GM12892 (cell line): ENCODE measurements at regions not wholly inside any gene's neighbourhood (a gene's known extent, or its start where the extent isn't known, plus 50 kb on each side); places are given as distances from the start of the nearest gene placed in this dataset.

Experiments
- DNase-seq: peaks from one replicate; pipeline ENCODE4 v3.0.0; 2011; ENCODE audit not compliant: insufficient read length
- FAIRE-seq: peaks from 2 replicates; lab custom pipeline; 2011; peaks lifted over from hg19 to GRCh38; lab: Jason Lieb, UNC
- POLR2A ChIP-seq: IDR thresholded peaks from 2 replicates; pipeline ENCODE4 v1.6.1; 2011; ENCODE audit warnings: low read depth, low read length, control low read depth
- POLR2AphosphoS5 ChIP-seq: IDR thresholded peaks from 2 replicates; pipeline ENCODE4 v1.6.1; 2011; ENCODE audit warnings: low read depth, low read length, control low read depth
- TAF1 ChIP-seq: IDR thresholded peaks from 2 replicates; pipeline ENCODE4 v1.6.1; 2011; ENCODE audit warnings: low read depth, mild to moderate bottlenecking, control low read depth, low read length, borderline replicate concordance

DNA sequence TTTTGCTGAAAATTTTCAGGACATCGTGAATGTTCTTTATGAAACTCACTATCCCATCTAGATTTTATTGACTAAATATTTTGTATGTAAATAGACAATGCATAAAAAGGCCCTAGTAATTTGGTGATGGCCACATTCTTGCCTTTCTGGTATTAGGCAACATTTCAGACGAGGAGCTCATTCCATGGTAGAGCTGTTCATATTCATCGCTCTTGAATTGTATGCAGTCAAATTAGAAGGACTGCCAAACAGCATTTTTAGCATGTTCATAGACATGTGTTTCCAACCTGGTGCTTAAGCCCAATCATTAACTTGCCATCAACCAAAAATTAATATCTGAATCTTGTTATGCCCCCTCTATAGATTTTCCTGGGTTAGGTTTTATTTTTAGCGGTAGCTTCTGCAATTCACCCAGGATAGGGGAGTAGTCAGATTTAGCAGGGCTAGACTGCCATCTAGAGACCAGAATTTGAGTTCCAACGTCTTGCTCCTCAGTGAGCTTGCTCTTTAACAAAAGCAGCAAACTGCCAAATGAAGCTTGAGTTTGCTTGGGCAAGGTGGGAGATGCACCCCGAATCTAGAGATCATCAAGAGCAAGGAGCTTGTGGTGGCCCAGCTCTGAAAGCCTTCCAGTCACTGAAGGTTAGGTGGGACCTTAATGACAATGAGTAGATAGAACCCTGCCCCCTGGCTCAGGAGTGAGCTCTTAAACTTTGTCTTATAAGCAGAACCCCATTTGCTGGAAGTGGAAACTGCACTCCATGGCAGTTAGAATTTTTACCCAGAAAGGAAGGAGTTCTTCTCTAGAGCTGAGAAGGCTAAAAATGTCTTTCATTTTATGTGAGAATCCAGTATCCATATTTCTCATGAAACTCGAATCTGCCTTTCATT lies 456.2 kb downstream of the RASEF start:
- no peak for FAIRE-seq

DNA sequence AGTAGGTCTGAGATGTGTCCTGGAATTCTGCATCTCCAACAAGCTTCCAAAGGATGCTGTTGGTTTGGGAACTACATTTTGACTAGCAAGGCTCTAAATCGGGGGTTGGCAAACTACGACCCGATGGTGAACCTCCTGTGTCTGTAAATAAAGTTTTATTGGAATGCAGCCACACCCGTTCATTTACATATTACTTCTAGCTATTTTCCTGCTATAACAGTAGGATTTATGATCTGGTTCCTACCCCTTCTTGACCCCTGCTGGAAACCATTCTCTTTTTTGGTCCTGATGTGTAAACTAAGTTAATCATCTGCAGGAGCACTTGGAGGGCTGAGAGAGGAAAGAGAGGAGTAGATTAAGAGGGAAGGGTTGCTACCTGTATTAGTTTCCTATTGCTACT lies 454.5 kb downstream of the RASEF start:
- DNase-seq (no peak), FAIRE-seq (no peak)
- no peak for TF ChIP-seq TAF1
- TF ChIP-seq POLR2AphosphoS5 = no peak
- TF ChIP-seq POLR2A = no peak

More for the DNA sequence above, 456.2 kb downstream of the RASEF start:
- TF ChIP-seq TAF1 (no peak), POLR2A (no peak), POLR2AphosphoS5 (no peak)
- DNase-seq = no peak

DNA sequence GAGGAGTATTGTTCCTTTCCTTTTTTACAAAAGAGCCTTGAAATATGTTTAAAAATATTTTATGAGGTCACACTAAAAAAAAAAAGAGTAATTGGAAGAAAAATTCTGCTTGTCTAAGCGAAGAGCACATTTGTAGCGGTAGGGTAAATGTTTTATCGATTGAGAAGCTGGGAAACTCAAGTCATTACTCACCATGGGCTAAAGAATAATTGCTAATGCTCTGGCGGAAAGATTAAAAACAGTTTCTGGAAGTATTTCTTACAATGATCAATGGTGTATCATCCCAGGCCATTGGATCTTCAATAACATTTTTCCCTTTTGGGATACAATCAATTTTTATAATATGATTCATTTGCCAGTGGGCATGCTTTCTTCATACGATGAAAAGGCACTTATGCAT lies 450.0 kb downstream of the RASEF start:
- FAIRE-seq (no peak), DNase-seq (no peak)
- TF ChIP-seq TAF1 (no peak), POLR2A (no peak), POLR2AphosphoS5 (no peak)

DNA sequence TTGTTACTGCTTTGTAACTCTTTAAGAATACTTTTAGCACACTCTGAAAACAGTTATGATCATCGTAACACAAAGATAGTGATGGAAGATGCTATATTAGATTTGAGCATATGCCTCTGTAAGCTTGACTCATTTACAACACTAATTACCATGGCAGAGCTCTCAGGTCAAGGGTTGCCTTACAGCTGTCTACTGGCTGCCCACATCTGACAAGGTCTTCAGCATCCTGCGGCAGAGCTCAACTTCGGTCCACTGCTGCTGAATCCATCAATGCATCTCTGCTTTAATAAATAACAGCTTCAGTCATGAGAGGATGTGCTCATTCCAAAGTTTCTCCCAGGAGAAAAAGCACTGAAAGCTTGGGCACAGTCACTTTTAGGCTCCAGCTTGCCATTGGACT lies 449.4 kb downstream of the RASEF start:
- FAIRE-seq = no peak
- TF ChIP-seq POLR2A (no peak), TAF1 (no peak), POLR2AphosphoS5 (no peak)
- DNase-seq = no peak

DNA sequence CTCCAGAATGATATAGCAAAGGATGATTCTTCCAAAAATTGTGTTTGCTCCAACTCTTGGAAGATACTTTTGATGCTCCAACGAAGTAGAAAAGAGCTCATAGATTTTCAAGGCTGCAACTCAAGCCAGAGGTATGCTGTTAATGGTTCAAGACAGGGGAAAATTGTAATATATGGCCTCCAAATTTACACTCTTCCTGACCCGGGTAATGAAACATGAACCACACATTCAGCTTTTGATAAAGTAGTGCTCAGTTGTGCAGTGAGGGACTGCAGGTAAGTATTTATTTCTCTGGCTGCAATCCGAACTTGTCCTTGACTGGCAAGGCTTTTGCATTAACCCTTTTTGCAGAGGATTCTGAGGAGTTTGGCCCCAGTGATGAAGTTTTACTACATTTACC lies 446.4 kb downstream of the RASEF start:
- no peak for DNase-seq
- no peak for FAIRE-seq
- TF ChIP-seq POLR2AphosphoS5 (no peak), TAF1 (no peak), POLR2A (no peak)

DNA sequence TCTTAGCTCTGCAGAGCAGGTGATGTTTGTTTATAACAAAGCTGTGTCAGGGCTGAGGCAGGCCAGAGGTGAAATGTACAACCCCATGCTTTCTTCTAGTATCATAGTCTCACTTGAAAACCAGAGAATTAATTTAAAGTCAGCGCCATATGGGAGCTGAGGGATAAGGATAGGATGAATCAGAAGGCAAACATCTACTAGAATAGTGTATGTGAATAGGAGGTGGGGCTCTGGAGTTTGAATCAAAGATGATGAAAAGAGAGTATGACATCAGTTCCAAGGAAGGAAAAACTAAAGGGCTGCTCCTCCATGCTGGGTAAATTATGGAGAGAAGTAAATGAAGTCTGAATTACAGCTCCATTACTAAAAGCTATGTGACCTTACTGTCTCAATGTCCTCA lies 441.5 kb downstream of the RASEF start:
- FAIRE-seq (no peak), DNase-seq (no peak)
- no peak for TF ChIP-seq POLR2A
- no peak for TF ChIP-seq TAF1
- TF ChIP-seq POLR2AphosphoS5 = no peak

DNA sequence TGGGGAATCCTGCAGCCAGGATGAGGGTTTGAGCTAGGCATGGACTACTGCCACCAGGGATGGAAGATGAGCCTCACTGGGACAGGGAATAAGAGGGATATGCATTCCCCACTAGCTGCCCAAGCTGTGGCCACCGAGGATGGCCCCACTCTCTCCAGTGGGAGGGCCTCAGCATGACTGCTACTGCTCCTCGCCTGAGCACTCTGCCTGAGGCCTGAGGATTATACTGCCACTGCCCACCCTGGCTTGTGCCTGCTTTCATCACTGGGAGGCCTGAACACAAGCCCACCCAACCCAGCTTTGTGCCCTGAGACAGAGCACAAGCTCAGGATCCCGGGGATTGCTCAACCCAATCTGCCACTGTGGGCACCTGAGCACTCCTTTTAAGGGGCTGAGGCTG lies 425.6 kb downstream of the RASEF start:
- TF ChIP-seq TAF1 (no peak), POLR2AphosphoS5 (no peak), POLR2A (no peak)
- FAIRE-seq = no peak
- DNase-seq = no peak

DNA sequence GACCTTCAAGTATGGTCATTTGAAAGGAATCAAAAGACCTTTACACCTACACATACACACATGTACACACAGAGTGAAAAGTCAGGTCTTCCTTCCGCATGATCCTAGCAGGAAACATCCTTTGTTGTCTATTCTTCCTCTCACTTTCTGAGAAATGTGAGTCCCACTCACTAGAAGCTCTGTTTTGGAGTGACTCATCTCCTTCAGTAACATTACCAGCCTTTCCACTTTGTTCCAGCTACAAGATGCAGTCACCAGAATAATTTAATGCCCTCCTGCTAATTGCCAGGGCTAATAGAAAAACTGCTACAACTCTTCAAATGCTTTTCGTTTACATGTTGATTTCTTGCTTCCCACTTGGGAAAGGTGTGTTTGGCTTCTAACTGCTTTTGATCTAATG lies 417.3 kb downstream of the RASEF start:
- FAIRE-seq (no peak), DNase-seq (no peak)
- TF ChIP-seq POLR2AphosphoS5 = no peak
- TF ChIP-seq POLR2A = no peak
- no peak for TF ChIP-seq TAF1

DNA sequence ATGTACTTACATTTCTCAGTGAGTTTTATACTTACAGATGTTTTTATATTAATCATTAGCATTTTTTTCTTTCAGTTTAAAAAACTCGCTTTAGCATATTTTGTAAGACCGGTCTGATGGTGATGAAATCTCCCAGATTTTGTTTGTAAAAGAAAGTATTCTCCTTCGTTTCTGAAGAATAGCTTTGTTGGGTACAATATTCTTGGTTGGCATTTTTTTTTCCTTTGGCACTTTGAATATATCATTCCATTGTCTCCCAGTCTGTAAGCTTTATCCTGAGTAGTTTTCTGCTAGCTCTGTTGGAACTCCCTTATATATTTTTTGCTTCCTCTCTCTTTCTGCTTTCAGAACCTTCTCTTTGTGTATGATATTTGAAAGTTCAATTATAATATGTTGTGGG lies 412.6 kb downstream of the RASEF start:
- no peak for TF ChIP-seq TAF1
- no peak for FAIRE-seq
- DNase-seq = no peak

DNA sequence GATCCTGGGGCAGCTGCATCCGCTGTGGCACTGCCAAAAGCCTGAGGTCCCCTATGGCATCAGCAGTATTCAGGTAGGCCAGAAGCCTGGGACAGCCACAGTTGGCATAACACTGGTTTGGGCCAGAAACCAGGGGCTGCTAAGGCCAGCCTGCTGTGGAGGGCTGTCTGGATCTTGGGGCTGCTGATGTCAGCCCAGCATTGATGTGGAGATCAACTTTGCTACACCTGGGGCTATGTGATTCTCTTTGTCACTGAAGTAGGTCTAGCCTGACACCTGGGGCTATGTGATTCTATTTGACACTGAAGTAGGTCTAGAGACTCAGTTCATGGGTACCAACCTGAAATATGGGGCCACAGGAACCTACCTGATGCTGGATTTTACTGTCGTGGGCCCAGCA lies 411.5 kb downstream of the RASEF start:
- no peak for DNase-seq
- FAIRE-seq = no peak
- TF ChIP-seq POLR2A (no peak), TAF1 (no peak), POLR2AphosphoS5 (no peak)

DNA sequence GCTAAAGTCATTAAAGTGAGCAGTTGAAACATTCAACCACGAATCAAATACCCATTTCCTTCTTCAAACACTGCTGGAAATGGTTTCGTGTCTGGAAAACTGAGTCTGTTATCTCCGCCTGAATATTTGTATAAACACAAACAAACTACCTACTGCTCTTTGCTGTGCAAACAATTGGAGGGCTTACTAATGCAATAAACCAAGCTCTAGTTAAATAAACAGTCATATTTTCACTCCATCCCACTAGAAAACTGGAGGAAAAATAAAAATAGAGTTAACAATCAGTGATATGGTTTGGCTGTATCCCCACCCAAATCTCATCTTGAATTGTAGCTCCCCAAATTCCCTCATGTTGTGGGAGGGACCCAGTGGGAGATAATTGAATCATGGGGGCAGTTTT lies 397.6 kb downstream of the RASEF start:
- TF ChIP-seq POLR2AphosphoS5 (no peak), TAF1 (no peak), POLR2A (no peak)
- DNase-seq (no peak), FAIRE-seq (no peak)

DNA sequence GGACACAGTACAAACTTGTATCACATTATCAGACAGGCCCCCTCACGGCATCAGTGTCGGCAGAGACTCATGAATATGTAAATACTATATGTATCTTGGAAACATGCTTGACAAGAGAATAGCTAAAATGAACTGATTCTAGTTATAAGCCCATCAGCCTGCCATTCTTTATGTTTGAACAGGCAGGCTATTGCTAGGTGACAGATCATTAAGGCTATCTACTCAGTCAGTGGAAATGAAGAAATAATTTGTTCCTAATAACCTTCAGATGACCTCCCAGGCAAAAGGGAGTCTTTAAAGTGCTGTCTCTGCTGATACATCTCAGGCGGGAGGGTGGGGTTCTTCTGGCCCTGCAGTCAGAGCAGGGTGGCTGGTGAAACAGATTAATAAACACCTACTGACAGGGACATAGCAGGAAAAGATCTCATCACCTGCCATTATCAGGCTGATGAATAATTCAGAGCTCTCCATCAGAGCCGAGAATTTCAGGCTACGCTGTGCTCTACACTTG lies 394.2 kb downstream of the RASEF start:
- DNase-seq = no peak

More for the DNA sequence above, 394.2 kb downstream of the RASEF start:
- no peak for TF ChIP-seq POLR2A
- no peak for TF ChIP-seq POLR2AphosphoS5
- TF ChIP-seq TAF1 = no peak
- no peak for FAIRE-seq
